AG09309 (cell line): ENCODE measurements at regions not wholly inside any gene's neighbourhood (a gene's known extent, or its start where the extent isn't known, plus 50 kb on each side); places are given as distances from the start of the nearest gene placed in this dataset.

ENCODE experiments used
- DNase-seq: peaks from one replicate; pipeline ENCODE4 v3.0.0-alpha.2; 2010; ENCODE audit warnings: low read depth
- H3K4me3 ChIP-seq: 2 replicates; pipeline ENCODE4 v1.5.1; 2011; ENCODE audit warnings: mild to moderate bottlenecking, low read depth, low read length, moderate library complexity; ENCODE audit not compliant: control insufficient read depth
- CTCF ChIP-seq: IDR thresholded peaks from 2 replicates; pipeline ENCODE4 v1.5.1; 2011; ENCODE audit warnings: mild to moderate bottlenecking, low read depth, low read length, inconsistent platforms; ENCODE audit not compliant: insufficient read depth, control insufficient read depth; ENCODE audit errors: missing control alignments

- TF ChIP-seq CTCF: no peak
- no peak overlapping the region for H3K4me3 ChIP-seq
- no peak for DNase-seq
Measured at GRCh38 chr6:48809245-48809644, 653.8 kb downstream of the MMUT start.

GRCh38 chr6:48798296-48798695 lies 664.8 kb downstream of the MMUT start:
- DNase-seq: no peak
- no peak overlapping the region for H3K4me3 ChIP-seq
- no peak for TF ChIP-seq CTCF

GRCh38 chr6:48782225-48782624 lies 671.2 kb upstream of the PTCHD4 start:
- TF ChIP-seq CTCF: no peak
- no peak for DNase-seq
- H3K4me3 ChIP-seq: no peak overlapping the region

- DNase-seq: no peak
- H3K4me3 ChIP-seq: no peak overlapping the region
- TF ChIP-seq CTCF: no peak
Measured at GRCh38 chr6:48777411-48777810, 666.4 kb upstream of the PTCHD4 start.

GRCh38 chr6:48775157-48775556 lies 664.2 kb upstream of the PTCHD4 start:
- no peak overlapping the region for H3K4me3 ChIP-seq
- TF ChIP-seq CTCF: no peak
- peak; percentile 14 for DNase-seq

GRCh38 chr6:48774276-48774675 lies 663.3 kb upstream of the PTCHD4 start:
- no peak for DNase-seq
- TF ChIP-seq CTCF: no peak
- no peak overlapping the region for H3K4me3 ChIP-seq

- H3K4me3 ChIP-seq: no peak overlapping the region
- TF ChIP-seq CTCF: no peak
- DNase-seq: no peak
Measured at GRCh38 chr6:48766349-48766748, 655.4 kb upstream of the PTCHD4 start.
